Neural progenitor cell (in vitro differentiated cells): ENCODE measurements at regions not wholly inside any gene's neighbourhood (a gene's known extent, or its start where the extent isn't known, plus 50 kb on each side); places are given as distances from the start of the nearest gene placed in this dataset.

ENCODE experiments used
- DNase-seq: peaks from one replicate; pipeline ENCODE4 v3.0.0-alpha.2; 2016; ENCODE audit warnings: low spot score
- H2AFZ ChIP-seq: fragments of 200-600 bp; sonication (generic); replicated peaks from 2 replicates; pipeline ENCODE4 v1.6.1; 2016; ENCODE audit warnings: antibody characterized with exemption
- H3F3A ChIP-seq: fragments of 200-600 bp; sonication (generic); 2 replicates; pipeline ENCODE4 v1.6.1; 2016; ENCODE audit warnings: antibody characterized with exemption, low read depth
- H3K27ac ChIP-seq: fragments of 200-600 bp; sonication (generic); 2 replicates; pipeline ENCODE4 v1.5.1; 2016; ENCODE audit warnings: mild to moderate bottlenecking
- H3K27me3 ChIP-seq: fragments of 200-600 bp; sonication (generic); 2 replicates; pipeline ENCODE4 v1.6.1; 2016; ENCODE audit warnings: mild to moderate bottlenecking, moderate library complexity
- H3K36me3 ChIP-seq: fragments of 200-600 bp; sonication (generic); 2 replicates; pipeline ENCODE4 v1.5.1; 2016
- H3K4me1 ChIP-seq: fragments of 200-600 bp; sonication (generic); 2 replicates; pipeline ENCODE4 v1.6.1; 2016; ENCODE audit warnings: mixed run types
- H3K4me2 ChIP-seq: fragments of 200-600 bp; sonication (generic); 2 replicates; pipeline ENCODE4 v1.6.1; 2016
- H3K4me3 ChIP-seq: fragments of 200-600 bp; sonication (generic); 2 replicates; pipeline ENCODE4 v1.5.1; 2016
- H3K79me2 ChIP-seq: fragments of 200-600 bp; sonication (generic); 2 replicates; pipeline ENCODE4 v1.6.1; 2016; ENCODE audit warnings: low read depth
- H3K9ac ChIP-seq: fragments of 200-600 bp; sonication (generic); 2 replicates; pipeline ENCODE4 v1.6.1; 2016
- H3K9me3 ChIP-seq: fragments of 200-600 bp; sonication (generic); 2 replicates; pipeline ENCODE4 v1.5.1; 2016; ENCODE audit warnings: low read depth
- H4K20me1 ChIP-seq: fragments of 200-600 bp; sonication (generic); 2 replicates; pipeline ENCODE4 v1.6.1; 2016; ENCODE audit warnings: low read depth
- H3K27ac Mint-ChIP-seq: 3 replicates; pipeline ENCODE4 v1.8.0; 2021; ENCODE audit warnings: mixed read lengths
- H3K27me3 Mint-ChIP-seq: 2 replicates; pipeline ENCODE4 v1.8.0; 2022; ENCODE audit warnings: low read depth, mild to moderate bottlenecking, inconsistent platforms, moderate library complexity, mixed read lengths; ENCODE audit not compliant: insufficient read depth
- H3K36me3 Mint-ChIP-seq: 3 replicates; pipeline ENCODE4 v1.8.0; 2021; ENCODE audit warnings: mixed read lengths
- H3K4me1 Mint-ChIP-seq: 3 replicates; pipeline ENCODE4 v1.8.0; 2021; ENCODE audit warnings: mixed read lengths
- H3K4me3 Mint-ChIP-seq: 3 replicates; pipeline ENCODE4 v1.8.0; 2021; ENCODE audit warnings: mild to moderate bottlenecking, moderate library complexity, mixed read lengths
- H3K9me3 Mint-ChIP-seq: 3 replicates; pipeline ENCODE4 v1.8.0; 2020; ENCODE audit warnings: mixed read lengths
- CTCF ChIP-seq: fragments of 200-600 bp; sonication (generic); IDR thresholded peaks from 2 replicates; pipeline ENCODE4 v1.5.1; 2017; ENCODE audit warnings: antibody characterized with exemption, mild to moderate bottlenecking
- EZH2 ChIP-seq: fragments of 200-600 bp; sonication (generic); IDR thresholded peaks from 2 replicates; pipeline ENCODE4 v1.6.1; 2017; ENCODE audit warnings: antibody characterized with exemption, mild to moderate bottlenecking, moderate library complexity
- EZH2phosphoT487 ChIP-seq: fragments of 200-600 bp; sonication (generic); IDR thresholded peaks from 2 replicates; pipeline ENCODE4 v1.6.1; 2017; ENCODE audit warnings: antibody characterized with exemption

GRCh38 chr16:55051571-55052347 is 121.1 kb downstream of the IRX5 start:
- Mint-ChIP-seq H3K9me3 (no peaks in the 10 kb centered on the region), H3K4me3 (no peak overlapping the region), H3K27me3 (peaks cover 12% of the 10 kb centered on the region), H3K36me3 (no peaks in the 10 kb centered on the region), H3K27ac (no peak overlapping the region), H3K4me1 (peaks cover 14% of the 10 kb centered on the region)
- H3K9ac ChIP-seq = no peak overlapping the region
- TF ChIP-seq EZH2 = no peak
- no peak for TF ChIP-seq EZH2phosphoT487
- TF ChIP-seq CTCF = no peak
- H3K9me3 ChIP-seq = no peaks in the 10 kb centered on the region
- H3K27me3 ChIP-seq = peaks cover 15% of the 10 kb centered on the region
- H3K36me3 ChIP-seq = no peaks in the 10 kb centered on the region
- H3K4me3 ChIP-seq = no peak overlapping the region
- H2AFZ ChIP-seq = no peak overlapping the region
- DNase-seq = no peak
- peaks cover under 1% of the 10 kb centered on the region for H3F3A ChIP-seq
- no peaks in the 10 kb centered on the region for H4K20me1 ChIP-seq
- no peaks in the 10 kb centered on the region for H3K79me2 ChIP-seq
- no peak overlapping the region for H3K4me2 ChIP-seq
- H3K27ac ChIP-seq = no peak overlapping the region
- H3K4me1 ChIP-seq = peaks cover 6% of the 10 kb centered on the region

GRCh38 chr16:55052348-55052734 is 121.7 kb downstream of the IRX5 start:
- TF ChIP-seq CTCF = no peak
- TF ChIP-seq EZH2 = no peak
- H3K4me1 ChIP-seq = peaks cover 10% of the 10 kb centered on the region
- no peak for DNase-seq
- Mint-ChIP-seq H3K27ac (no peak overlapping the region), H3K27me3 (peaks cover 15% of the 10 kb centered on the region), H3K9me3 (no peaks in the 10 kb centered on the region), H3K4me1 (peaks cover 14% of the 10 kb centered on the region), H3K36me3 (no peaks in the 10 kb centered on the region), H3K4me3 (no peak overlapping the region)
- no peaks in the 10 kb centered on the region for H3K36me3 ChIP-seq
- no peaks in the 10 kb centered on the region for H3K79me2 ChIP-seq
- H4K20me1 ChIP-seq = no peaks in the 10 kb centered on the region
- H3K4me3 ChIP-seq = no peak overlapping the region
- no peak overlapping the region for H3K4me2 ChIP-seq
- H3K9me3 ChIP-seq = no peaks in the 10 kb centered on the region
- peaks cover 21% of the 10 kb centered on the region for H3K27me3 ChIP-seq
- H2AFZ ChIP-seq = no peak overlapping the region
- H3F3A ChIP-seq = peaks cover 6% of the 10 kb centered on the region
- H3K9ac ChIP-seq = no peak overlapping the region
- no peak overlapping the region for H3K27ac ChIP-seq

GRCh38 chr16:55052741-55053415 is 122.2 kb downstream of the IRX5 start:
- TF ChIP-seq EZH2 (no peak), CTCF (no peak), EZH2phosphoT487 (no peak)
- no peaks in the 10 kb centered on the region for H3K36me3 Mint-ChIP-seq
- H3K9ac ChIP-seq = no peak overlapping the region
- no peaks in the 10 kb centered on the region for H3K79me2 ChIP-seq
- no peak overlapping the region for H3K27ac ChIP-seq
- H3K27me3 ChIP-seq = peaks cover 27% of the 10 kb centered on the region
- H3K27ac Mint-ChIP-seq = no peak overlapping the region
- no peak overlapping the region for H3K4me3 Mint-ChIP-seq
- no peaks in the 10 kb centered on the region for H3K36me3 ChIP-seq
- H3K27me3 Mint-ChIP-seq = peaks cover 15% of the 10 kb centered on the region
- H3K4me3 ChIP-seq = no peak overlapping the region
- no peaks in the 10 kb centered on the region for H3K9me3 ChIP-seq
- no peak overlapping the region for H2AFZ ChIP-seq
- H3K4me1 Mint-ChIP-seq = peaks cover 14% of the 10 kb centered on the region
- H4K20me1 ChIP-seq = no peaks in the 10 kb centered on the region
- peaks cover 7% of the 10 kb centered on the region for H3F3A ChIP-seq
- no peak overlapping the region for H3K4me2 ChIP-seq
- no peak for DNase-seq
- no peaks in the 10 kb centered on the region for H3K9me3 Mint-ChIP-seq
- peaks cover 10% of the 10 kb centered on the region for H3K4me1 ChIP-seq
